ENCODE measurements at regions not wholly inside any gene's neighbourhood (a gene's known extent, or its start where the extent isn't known, plus 50 kb on each side); places are given as distances from the start of the nearest gene placed in this dataset.
"Not testable (repeated sequence)": the region's sequence is repeated elsewhere in the genome, so short reads cannot be mapped to it uniquely, and the experiment has no call there.

DNA sequence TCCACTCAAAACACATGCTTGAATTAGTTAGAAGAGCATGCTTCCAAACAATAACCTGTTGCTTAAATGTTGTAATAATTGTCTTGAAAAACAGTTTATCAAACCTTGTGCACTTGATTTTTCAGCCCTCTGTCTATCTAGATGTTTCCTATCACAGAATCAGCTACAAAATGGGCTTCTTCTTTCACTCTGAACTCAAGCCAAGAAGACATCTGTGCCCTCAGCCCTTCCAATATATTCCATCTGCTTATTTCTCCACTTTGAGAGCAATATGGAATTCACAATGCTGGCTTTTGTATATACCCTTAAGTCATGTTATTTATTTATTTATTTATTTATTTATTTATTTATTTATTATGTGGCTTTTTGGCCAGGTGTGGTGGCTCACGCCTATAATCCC lies 234.2 kb downstream of the TOX3 start:
- TF ChIP-seq, protein P1, sequence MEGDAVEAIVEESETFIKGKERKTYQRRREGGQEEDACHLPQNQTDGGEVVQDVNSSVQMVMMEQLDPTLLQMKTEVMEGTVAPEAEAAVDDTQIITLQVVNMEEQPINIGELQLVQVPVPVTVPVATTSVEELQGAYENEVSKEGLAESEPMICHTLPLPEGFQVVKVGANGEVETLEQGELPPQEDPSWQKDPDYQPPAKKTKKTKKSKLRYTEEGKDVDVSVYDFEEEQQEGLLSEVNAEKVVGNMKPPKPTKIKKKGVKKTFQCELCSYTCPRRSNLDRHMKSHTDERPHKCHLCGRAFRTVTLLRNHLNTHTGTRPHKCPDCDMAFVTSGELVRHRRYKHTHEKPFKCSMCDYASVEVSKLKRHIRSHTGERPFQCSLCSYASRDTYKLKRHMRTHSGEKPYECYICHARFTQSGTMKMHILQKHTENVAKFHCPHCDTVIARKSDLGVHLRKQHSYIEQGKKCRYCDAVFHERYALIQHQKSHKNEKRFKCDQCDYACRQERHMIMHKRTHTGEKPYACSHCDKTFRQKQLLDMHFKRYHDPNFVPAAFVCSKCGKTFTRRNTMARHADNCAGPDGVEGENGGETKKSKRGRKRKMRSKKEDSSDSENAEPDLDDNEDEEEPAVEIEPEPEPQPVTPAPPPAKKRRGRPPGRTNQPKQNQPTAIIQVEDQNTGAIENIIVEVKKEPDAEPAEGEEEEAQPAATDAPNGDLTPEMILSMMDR (IDR thresholded peaks at IDR 0.05), result no peak
- Histone ChIP-seq H3K4me3 (no peak overlapping the region), H3K27ac (no peak overlapping the region)
- no peak for DNase-seq (ENCODE audit: low spot score)

DNA sequence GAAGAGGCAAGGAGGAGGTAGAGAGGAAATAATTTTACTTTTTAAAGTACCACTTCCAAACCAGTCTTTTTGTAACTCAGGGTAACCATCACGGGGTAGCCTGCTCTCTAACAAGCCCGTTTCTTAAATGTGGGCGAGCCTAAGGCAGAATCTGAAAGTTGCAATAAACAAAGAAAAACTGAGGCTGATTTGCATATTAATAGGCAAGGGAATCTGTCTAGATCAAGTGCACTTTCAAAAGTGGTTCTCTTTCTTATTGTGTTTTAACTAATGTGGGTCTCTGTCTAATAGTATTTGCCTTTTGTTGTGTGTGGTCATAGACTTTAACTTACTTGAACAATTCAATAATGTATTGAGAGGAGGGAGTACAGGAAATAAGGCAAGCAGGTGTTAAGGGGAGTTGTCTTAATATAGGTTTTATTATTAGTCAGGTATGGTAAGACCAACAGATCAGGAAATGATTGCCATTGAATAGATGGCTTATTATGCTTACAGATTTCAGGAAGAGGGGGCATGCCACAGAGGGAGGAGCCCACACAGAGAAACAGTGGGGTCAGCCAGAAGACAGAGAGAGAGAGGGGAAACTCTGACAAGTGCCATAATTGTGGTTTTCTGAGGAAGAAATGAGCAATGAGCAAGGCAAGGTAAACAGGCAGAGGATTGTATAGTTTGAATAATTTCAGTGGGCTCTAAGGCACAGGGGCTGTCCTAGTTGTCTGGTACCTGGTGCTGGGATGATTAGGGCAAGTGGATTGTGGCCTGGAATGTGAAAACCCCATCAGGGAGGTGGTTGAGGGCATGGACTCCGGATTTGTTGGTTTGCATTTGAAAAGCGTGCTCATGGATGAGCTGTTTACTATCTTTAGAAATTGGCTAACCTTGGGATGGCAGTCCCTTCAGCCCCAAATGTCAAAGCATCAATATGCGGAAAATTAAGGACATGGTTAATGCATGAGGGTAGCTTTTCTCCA lies 237.2 kb downstream of the TOX3 start:
- Histone ChIP-seq H3K4me3 (no peak overlapping the region), H3K27ac (no peak overlapping the region)
- no peak for DNase-seq (ENCODE audit: low spot score)
- TF ChIP-seq, protein P1 (IDR thresholded peaks at IDR 0.05), result no peak

DNA sequence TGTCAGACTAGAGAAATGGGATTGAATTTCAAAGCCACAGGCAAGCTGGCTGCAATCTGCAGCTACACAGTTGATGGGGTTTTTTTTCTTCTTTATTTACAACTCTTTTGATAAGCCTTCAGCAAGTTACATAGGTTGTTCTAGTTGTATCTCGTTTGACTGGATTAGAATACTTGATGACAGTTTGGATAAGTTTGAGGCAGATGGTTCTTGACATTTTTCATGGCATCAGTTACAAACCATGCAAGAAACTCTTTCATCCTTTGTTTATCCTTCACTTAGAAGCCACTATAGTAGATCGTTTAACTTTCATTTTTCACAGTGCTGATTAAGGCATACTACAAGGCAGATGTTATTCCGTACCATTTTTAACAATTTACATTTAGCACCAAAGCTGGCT lies 238.9 kb downstream of the TOX3 start:
- no peak overlapping the region for H3K27ac ChIP-seq
- DNase-seq (ENCODE audit: low spot score), result no peak
- H3K4me3 ChIP-seq, result no peak overlapping the region
- TF ChIP-seq, protein P1 (IDR thresholded peaks at IDR 0.05), result no peak

DNA sequence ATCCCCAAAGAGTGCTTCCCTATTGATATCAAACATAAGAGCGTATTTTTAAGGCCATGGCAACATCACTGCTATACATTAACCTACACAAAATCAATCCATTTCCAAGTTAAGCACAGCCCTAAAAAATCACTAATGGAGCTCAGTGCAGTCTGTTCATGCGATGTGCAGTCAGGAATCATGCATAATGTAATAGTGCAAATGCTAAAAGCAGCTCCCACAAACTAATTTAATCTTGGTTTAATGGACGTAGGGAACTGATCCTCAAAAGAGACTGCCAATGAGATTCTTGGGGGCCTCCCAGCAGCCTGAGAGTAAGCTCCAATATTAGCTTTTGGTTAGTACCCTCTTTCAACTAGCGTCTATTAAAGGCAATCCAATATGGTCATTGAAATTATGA lies 245.9 kb downstream of the TOX3 start:
- TF ChIP-seq, protein P1 (IDR thresholded peaks at IDR 0.05), result no peak
- DNase-seq (ENCODE audit: low spot score), result no peak
- Histone ChIP-seq H3K4me3 (no peak overlapping the region), H3K27ac (no peak overlapping the region)

DNA sequence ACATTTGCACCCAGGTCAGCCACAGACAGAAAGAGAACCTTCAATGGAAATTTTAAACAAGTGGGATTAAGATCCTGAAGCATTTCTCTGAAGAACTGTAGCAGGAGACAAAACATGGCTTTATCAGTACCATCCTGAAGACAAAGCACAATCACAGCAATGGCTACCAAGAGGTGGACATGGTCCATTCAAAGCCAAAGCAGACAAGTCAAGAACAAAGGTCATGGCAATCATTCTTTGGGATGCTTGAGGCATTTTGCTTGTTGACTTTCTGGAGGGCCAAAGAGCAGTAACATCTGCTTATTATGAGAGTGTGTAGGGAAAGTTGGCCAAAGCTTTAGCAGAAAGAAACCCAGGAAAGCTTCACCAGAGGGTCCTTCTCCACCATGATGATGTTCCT lies 248.2 kb downstream of the TOX3 start:
- DNase-seq (ENCODE audit: low spot score), result no peak

DNA sequence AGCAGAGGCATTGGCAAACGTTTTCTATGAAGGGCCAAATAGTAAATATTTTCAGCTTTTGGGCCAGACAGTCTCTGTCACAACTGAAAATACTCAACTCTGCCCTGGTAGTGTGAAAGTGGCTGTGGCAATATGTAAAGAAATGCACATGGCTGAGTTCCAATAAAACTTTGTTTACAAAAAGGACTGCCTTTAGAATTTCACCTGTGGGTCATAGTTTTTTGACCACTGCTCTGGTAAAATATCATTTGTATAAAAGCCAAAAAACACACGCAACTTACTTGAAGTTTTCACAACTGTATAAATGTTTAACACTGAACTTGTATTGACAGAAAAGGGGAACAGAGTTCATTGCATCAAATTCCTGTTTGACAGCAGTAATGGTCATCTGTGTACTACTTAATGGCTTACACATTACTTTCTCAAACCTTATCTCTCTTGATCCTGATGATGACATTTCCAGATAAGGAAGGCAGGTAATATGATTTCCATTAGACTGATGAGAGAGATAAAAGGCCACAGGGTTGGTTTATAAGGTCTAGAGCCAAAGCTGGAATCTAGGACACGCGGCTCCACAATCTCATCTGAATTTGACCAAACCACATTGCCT lies 250.1 kb downstream of the TOX3 start:
- not testable (repeated sequence) for H3K27ac ChIP-seq; H3K4me3 ChIP-seq; DNase-seq (ENCODE audit: low spot score)

More for the DNA sequence above, 248.2 kb downstream of the TOX3 start:
- no peak overlapping the region for H3K27ac ChIP-seq
- H3K4me3 ChIP-seq, result no peak overlapping the region
- TF ChIP-seq, protein P1 (IDR thresholded peaks at IDR 0.05), result no peak

DNA sequence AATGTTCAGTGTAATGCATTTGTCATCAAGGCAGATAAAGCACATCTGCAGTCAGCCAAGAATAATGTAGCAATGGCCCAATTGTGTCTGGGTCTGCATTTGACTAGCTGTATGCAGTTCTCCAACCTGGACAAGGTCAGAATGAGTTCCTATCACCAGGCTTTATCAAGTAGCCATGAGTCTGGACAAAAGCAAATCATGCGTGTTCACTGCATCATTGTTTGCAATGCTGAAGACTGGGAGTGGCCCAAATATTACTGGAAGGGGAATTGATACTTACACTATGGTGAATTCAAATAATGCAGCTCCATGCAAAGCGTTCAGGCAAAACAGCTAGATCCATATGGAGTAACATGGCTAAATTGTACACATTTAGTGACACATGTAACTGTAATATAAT lies 250.9 kb downstream of the TOX3 start:
- DNase-seq (ENCODE audit: low spot score), result no peak
- H3K4me3 ChIP-seq, result no peak overlapping the region
- TF ChIP-seq, protein P1 (IDR thresholded peaks at IDR 0.05), result no peak
- H3K27ac ChIP-seq, result no peak overlapping the region
